Putamen (tissue), 1 donor: ENCODE measurements at regions not wholly inside any gene's neighbourhood (a gene's known extent, or its start where the extent isn't known, plus 50 kb on each side); places are given as distances from the start of the nearest gene placed in this dataset.

Experiments used
- DNase-seq: peaks from one replicate; pipeline ENCODE4 v3.0.0-alpha.2; 2016; ENCODE audit warnings: low spot score

DNA sequence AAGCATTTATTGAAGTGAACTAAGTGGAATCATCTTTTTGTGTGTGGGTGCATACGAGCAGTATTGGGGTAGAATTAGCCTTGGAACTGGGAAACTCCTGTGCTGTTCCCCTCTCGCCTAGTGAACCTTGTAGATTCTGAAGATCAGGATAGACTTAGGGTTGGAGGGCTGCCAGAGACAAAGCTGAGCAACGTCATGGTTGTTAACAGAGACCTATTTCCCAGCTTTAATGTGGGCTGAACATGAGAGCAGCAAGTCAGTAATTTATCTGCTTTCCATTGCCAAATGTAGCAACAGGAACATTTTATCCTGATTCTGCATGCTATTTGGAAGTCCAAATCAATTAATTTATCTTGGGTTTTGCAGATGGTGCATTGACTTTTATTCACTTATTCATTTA is 246.6 kb downstream of the IL20RB start:
- no peak for DNase-seq

DNA sequence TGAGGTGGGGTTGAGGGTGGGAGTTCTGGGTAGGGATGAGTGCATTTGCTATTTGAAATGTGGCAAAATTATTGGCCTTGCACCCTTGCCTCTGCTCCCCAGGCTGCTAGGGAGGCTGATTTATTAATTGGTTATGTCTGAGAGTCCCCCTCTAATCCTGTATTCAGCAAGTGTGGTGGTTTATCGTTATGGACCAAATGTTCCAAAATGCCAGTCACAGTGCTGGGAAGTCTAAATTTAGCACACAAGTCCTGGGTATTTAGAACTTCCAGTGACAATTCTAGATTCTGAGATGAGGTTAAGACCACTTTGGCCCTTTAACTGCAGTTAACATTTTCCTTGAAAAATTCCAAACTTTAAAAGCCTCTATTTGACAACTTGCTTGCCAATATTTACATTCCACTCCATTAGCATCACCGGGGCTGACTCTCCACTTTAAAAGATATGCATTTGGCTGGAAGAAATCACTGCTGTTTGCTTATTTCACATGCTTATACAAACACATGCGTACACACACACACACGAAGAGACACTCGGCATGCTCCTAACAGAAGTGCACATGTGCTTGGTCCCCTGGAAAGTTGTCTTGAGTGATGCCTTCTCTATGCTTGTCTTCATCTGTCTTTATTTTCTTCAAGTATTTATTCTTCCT is 247.7 kb downstream of the IL20RB start:
- DNase-seq = no peak

DNA sequence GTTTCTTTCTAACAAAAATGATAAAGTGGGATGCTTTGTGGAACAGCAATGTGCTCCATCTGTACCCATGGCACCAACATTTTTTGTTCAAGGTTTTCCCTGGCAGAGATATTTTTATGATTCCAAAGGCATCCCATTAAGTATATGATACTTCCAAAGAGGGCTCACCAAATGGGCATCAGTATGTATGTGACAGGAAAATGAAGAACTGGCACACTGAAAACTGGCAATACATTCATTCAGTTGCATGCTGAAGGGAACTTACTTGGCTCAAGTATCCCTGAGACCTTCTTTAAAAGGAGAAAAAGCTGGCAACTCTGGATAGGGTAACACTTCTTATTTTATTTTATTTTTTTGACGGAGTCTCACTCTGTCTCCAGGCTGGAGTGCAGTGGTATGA is 249.8 kb downstream of the IL20RB start:
- DNase-seq = no peak

DNA sequence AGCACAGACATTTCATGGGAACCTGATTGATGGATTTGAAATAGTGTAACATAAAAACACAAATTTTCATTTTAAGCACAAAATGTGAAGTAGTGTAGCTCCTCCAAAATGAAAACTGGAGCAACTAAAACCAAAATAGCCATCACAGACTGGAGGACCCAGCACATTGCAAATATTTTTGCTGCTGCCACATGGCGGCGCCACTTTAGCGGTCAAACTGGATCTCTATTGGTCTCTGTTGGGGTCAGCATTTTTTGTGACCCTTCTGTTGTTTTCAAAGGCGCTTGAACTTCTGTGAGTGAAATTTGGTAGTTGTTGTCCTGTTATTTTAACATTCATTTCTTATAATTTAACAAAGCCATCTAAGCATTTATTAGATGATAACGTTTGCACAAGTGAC is 259.9 kb downstream of the IL20RB start:
- no peak for DNase-seq

DNA sequence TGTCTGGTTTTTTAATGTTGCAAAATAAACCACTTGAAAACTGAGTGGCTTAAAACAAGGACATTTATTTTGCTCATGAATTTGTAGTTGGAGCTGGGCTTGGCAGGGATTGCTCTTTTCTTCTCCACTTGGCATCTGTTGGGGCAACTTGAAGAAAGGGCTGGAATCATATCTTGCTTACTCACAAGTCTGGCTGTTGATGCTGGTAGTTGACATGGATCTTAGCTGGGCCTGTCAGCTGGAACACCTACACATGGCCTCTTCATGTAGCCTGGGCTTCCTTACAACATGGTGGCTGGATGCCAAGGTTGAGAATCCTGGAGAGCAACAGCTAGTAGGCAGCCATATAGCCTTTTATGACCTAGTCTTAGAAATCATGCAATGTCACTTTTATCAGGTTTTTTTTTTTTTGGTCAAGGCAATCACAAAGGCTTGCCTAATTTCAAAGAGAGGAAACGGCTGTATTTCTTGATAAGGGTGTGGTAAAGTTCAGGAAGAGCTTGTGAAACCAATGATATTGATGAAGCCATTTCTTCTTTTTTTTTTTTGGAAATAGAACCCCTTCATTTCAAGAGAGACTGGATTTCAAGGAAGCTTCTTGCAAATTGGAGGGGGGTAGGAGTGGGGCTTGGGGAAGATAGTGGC is 262.1 kb downstream of the IL20RB start:
- DNase-seq = no peak

DNA sequence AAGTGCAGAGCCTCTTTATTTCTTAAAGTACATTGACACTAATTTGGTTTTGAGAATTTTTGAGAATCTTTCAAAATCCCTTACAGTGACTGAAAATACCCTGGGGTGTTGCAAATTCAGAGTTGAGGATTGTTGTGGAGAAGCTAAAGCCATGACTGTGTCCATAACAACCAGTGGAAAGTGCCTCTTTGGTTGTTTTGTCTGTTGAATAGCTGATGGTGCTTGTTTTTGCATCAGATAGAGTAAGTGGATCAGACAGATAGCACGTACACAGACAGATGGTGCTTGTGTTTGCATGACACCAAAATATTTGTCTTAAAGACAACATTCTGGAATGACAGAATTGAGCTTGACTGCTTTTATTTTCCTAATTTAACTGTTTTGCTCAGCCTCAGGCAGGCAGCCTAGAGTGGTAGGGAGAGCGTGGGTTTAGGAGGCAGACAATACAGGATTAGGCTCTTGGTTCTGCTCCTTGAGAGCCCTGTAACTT is 265.0 kb downstream of the IL20RB start:
- DNase-seq = no peak

DNA sequence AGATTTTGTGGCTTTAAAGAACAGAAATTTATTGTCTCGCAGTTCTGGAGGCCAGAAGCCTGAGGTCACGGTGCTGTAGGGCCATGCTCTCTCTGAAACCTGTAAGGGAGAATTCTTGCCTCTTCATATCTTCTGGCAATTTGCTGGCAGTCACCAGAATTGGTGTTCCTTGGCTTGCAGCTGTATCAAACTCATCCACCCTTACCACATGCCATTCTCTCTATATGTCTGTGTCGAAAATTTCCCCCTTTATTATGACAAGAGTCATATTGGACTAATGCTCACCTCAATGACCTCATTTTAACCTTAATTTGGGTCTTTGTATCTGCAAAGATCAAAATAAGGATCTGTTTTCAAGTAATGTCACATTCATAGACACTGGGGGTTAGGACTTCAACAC is 266.7 kb downstream of the IL20RB start:
- DNase-seq = no peak

DNA sequence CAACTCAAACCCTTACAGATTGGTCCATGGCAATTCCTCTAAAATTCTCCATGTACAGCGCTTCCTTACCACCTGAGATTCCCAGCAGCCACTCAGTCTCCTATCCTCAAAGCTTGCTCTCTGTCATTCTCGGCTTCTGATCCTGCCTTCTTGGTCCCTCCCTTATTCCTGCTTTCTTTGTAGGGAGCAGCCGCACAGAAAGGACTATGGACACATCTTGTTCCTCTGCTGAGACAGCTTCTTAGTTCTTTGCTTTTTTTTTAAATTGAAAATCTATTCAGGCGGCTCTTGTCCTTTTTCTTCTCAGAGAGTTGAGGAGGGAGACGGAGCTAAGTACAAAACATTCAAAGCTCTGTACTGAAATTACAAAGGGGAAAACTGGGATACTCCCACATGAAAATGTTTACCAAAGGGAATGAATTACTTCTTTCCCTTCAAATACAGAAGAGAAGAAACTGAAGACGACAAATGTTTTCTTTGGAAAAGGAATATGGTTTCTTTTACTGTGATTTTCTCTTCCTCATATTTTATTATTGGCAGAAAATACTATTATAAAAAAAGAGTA is 285.1 kb downstream of the IL20RB start:
- DNase-seq = no peak

DNA sequence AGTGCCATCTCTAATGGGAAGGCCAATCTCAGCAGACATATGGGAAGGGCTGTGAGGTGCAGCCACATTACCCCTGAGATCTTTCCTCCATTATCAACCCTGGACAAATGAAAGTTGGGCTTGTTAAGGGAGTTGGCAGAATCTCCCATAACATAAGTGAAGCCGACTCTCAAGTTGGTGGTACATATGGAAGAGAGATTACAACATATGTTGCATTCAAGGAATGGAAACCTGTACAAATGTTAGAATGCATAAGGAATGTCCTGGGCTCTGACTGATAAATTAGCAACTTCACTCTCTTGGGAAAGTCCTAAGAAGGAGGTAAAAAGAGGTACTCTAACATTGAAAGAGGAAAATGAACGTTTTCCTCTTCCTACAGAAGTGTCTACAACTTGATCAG is 288.7 kb downstream of the IL20RB start:
- no peak for DNase-seq

DNA sequence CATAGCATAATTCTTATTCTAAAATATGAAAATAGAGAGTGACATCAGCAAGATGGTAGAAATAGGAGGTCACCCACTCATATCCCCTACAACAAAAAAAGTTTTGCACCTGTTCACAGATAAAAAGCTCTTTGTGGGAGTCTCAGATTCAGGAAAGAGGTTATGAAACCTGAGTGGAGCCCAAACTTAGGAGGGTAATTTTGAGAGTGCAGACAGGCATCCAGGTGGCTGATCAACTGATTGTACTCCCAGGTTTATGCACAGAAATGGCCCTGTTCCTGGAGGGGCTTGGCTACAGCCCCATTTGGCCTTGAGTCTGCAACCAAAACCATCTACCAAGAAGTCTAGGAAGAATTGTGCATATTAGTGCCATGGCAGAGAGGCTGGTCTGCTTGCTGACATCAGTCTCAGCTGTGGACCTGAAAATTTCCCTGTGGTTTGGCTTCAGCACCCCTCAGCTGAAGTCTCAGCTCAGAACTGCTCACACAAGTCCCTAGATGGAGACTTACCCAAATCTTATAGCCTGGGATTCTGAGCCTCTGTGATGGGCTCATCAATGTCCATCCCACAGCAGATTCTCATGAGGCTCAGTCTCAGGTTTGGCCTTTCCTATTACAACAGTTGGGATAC is 291.6 kb downstream of the IL20RB start:
- no peak for DNase-seq

DNA sequence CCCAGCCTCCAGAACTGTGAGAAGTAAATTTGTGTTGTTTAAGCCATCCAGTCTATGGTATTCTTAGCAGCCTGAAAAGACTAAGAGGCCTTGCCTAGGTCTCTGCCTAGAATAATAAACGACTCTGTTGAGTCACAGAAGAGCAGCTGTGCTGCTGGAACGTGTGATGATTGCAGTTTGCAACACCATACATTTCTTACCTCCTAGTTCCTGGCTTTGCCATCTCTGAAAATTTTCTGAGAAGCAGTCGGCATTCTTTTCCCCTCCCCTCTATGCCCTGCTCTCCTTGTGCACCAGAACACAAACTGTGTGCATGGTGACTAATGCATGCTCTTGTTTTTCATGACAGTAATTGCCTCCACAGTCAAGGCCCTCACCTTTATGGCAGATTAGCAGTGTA is 301.3 kb downstream of the IL20RB start:
- DNase-seq = no peak

DNA sequence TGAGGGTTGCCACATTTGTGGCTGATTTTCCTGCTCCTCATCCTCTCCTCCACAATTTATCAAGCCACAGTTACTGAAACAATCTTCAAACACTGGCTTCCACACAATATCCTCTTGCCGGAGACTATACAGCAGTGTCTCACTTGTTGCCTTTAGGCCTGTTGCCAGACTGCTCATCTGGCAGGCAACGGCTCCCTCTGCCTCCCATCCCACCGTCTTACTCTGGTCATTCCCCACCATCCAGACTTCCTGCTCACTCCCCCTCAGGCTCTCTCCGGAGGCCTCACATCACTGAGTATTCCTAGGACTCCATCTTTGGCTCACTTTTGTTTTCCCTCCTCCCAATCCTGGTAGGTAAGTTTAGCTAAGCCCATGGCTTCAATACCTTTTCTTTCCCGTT is 301.9 kb downstream of the IL20RB start:
- no peak for DNase-seq

DNA sequence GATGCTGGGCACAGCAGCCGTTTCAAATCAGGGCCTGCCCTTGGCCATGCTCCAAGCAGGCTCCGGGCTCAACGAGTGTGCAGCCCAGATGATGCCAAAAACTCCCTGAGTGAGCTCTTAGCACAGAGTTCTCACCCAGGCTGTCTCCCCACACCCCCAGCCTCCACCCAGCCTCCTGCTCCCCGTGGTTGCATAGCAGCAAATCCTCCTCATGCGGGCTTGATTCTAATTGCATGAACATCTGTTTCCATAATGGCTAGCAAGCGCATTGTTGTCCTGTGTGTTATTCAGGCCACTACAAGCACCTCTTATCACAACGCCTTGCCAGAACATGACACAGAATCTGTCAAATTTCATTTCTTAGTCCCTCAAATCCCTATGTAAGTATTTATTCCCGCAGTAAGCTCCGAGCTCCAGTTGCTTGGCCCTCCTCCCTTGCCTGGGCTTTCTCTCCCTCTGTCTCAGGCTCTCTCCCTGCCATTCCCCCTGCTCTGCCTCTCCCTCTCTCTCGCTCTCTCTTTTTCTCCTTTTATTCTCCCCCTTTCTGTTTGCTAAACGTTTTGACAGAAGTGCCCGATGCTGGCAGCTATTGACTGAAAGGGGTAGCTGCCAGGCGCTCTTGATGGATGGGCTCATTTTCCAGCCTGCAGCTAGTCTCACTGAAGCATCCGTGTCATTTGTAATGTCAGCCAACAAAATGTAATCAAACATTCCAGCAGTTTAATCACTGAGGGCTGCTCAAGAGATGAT is 306.5 kb downstream of the IL20RB start:
- no peak for DNase-seq

DNA sequence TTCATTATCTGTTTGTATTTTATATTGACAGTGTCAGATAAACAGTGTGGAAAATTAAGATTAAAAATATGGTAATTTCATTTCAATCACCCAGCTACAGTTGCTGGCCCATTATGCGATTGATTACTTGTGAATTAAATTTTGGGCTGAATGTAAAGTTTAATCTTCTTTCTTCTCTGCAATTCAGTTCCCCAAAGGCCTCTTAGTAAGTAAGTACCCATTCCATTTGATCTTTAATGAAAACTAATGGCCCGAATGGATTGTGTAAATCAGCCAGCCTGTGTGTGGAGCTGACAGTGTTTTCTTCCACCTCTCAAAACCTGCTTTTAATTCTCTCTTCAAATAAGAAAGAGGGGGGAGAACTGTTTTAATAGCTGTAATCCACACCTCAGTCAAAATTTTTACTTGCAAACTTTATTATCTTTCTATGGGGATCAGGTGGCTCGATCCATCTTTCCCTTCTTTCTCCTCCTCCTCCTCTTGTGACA is 307.1 kb downstream of the IL20RB start:
- DNase-seq = no peak

DNA sequence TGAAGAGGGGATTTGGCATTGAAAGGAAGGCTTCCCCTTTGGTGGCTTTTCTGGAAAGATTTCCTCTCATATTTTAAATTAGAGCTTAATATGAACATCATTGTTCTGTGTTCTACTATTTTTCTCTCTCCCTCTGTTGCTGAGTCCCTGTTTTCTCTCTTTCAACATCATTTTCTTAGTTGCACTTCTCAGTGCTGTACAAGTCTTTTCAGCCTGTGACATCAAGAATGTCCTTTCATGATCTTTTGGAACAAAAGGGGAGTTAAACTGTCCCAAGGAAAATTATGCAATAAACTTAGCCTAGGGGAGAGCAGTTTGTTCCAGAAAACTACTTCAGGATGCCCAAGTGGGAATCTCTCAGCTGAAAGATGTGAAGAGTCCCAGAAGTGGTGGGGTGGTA is 325.1 kb downstream of the IL20RB start:
- DNase-seq = no peak

DNA sequence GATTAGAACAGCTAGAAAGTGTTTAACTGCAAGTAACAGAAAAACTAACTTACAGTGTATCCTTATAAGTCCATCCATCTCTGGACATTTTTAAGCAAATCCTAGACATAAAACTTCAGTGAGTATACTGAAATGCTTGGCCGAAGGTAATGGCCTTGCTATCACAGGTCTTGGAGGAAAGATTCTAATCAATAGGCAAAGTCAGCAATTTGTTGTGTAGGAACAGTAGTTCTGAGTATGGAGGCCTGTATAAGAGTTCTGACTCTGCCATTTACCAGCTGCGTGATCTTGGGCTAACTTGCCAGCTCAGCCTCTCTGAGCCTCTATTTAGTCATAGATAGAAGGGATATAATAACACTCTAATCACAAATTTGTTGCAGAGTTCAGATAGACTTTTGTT is 328.1 kb downstream of the IL20RB start:
- no peak for DNase-seq

DNA sequence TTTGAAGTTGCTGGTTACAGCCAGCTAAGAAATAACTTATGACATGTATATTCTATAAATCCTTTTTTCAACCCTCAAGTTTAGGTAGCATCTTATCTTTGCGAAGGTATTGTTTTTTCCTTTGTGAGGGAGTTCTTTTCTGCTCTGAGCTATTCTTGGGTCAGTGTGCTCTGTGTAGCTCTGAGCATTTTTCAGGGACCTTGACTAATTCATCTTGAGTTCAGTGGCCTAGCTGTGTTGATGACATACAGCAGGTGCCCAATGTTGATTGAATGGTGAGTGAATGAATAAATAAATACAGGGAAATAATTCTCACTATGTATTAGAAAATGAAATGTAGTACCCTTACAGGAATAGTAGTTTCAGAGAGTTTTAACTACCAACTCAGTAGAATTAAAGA is 335.3 kb downstream of the IL20RB start:
- no peak for DNase-seq

DNA sequence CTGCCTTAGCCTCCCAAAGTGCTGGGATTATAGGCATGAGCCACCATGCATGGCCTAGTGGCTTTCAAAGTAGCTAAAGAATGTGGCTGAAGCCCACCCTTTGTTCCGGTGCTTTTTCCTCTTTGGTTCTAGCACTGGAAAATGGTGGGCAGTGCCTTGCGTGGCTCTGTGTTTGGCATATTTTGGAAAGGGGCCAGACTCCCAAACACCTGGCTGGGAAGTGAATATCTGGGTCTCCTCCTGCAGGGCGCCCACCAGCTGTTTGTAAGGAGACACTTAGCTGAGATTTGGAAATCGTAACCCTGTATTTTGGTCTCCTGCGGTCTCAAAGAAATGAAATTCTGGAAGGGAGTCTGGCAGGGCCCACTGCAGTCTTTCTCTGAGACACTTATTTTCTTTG is 336.4 kb downstream of the IL20RB start:
- no peak for DNase-seq

DNA sequence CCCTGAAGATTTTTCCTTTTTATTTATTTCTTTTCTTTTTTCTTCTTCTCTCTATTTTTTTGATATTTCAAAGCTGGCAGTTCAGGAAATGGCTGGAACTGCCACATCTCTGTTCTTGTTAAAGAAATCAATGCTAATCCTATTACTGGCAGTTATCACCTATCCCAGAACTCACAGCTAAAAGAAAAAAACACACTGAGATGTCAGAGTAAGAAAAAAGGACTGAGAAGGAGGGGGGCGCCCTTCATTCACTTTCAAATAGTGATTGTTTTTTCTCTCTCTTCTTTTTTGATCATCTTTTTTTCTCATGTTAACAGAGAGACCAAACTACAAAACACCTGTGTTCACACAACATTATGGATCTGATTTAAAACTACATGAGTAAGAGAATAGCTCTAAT is 337.1 kb downstream of the IL20RB start:
- DNase-seq = no peak

DNA sequence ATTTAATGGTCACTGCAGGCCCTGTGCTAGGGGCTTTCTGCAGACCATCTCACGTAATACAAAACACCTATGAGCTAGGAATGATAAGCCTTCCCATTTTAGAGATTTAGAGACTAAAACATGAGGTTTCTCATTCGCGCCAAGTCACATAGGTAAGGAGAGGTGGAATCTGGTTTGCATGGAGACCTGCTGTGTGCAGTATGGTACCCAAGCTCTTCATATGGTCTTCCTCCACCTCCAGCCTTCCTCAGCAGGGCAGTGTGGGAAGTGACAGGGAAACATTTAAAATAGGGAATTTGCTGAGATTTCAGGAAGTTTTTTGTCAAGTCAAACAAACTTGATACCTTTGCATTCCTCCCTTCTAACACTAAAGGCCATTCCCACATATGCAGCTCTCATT is 337.6 kb downstream of the IL20RB start:
- DNase-seq = no peak

DNA sequence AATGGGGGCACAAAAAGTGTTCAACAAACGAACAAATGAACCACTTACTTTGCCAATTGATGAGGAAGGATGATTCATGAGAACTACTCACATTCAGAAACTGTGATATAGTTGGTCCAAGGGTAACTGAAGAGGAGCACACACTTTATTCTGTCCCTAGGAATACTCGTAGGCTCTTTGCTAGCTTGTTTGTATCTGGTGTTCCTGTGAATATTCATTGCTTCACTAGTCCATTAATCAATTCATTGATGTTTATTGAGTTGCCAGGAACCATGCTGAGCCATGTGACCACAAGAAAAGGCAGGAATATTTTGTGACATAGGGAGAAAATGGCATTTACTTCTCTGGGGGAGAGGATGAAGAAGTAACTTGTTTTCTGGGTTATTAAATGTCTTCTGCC is 338.3 kb downstream of the IL20RB start:
- DNase-seq = no peak

DNA sequence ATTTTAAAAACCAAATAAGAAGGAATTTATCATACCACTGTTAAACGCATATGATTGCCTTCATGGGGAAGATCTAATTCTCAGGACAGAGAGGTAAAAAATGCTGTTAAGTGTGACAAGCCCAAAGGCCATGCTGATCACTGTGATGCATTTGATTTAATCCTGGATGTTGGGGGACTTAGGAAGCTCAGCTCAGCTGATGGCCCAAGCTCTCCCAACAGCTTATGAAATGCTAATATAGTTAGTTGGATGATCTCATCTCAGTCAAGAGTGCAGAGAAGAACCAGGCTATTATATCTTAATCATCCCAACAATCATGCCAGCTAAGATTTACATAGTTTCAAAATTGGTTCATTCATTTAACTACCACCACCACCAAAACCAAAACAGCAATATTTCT is 340.0 kb downstream of the IL20RB start:
- no peak for DNase-seq
